WTC11 (cell line): ENCODE measurements at regions not wholly inside any gene's neighbourhood (a gene's known extent, or its start where the extent isn't known, plus 50 kb on each side); places are given as distances from the start of the nearest gene placed in this dataset.
"Not testable (repeated sequence)": the region's sequence is repeated elsewhere in the genome, so short reads cannot be mapped to it uniquely, and the experiment has no call there.

Source experiments
- ATAC-seq: fragments of 200-7000 bp; cut with Tn5 transposase; 2 replicates; pipeline ENCODE4 v1.10.0; 2021; ENCODE audit warnings: mild to moderate bottlenecking, moderate library complexity
- CTCF ChIA-PET: fragments of 300-600 bp; sonication (Branson Sonifier 250); formaldehyde crosslinking; loops from one replicate; lab custom pipeline; 2021; ENCODE audit warnings: antibody characterized with exemption; lab: Charles Lee
- POLR2A ChIA-PET: fragments of 350-600 bp; sonication (Branson Sonifier 250); formaldehyde crosslinking; loops from one replicate; lab custom pipeline; 2021; ENCODE audit warnings: antibody characterized with exemption; lab: Charles Lee
- DNase-seq: peaks from one replicate; pipeline ENCODE4 v3.0.0; 2021; ENCODE audit warnings: low spot score
- H3K27ac Mint-ChIP-seq: 2 replicates; pipeline ENCODE4 v1.8.0; 2021; ENCODE audit warnings: mixed read lengths
- H3K27me3 Mint-ChIP-seq: 2 replicates; pipeline ENCODE4 v1.8.0; 2021; ENCODE audit warnings: low read depth, mild to moderate bottlenecking, moderate library complexity, mixed read lengths
- H3K36me3 Mint-ChIP-seq: 2 replicates; pipeline ENCODE4 v1.8.0; 2021; ENCODE audit warnings: mixed read lengths
- H3K4me1 Mint-ChIP-seq: 2 replicates; pipeline ENCODE4 v1.8.0; 2022; ENCODE audit warnings: mixed read lengths
- H3K4me3 Mint-ChIP-seq: 2 replicates; pipeline ENCODE4 v1.8.0; 2021; ENCODE audit warnings: mild to moderate bottlenecking, moderate library complexity, mixed read lengths
- H3K9me3 Mint-ChIP-seq: 2 replicates; pipeline ENCODE4 v1.8.0; 2021; ENCODE audit warnings: mixed read lengths
- CREM ChIP-seq: sonication (generic); formaldehyde crosslinking; IDR thresholded peaks from 2 replicates; pipeline ENCODE4 v1.8.1; 2022; ENCODE audit warnings: mild to moderate bottlenecking, missing genetic modification reagents, moderate library complexity
- EMX1 ChIP-seq: fragments of 250-450 bp; sonication (Bioruptor Pico); IDR thresholded peaks from 2 replicates; pipeline ENCODE4 v1.8.0; 2021; ENCODE audit warnings: mild to moderate bottlenecking
- ESRRA ChIP-seq: sonication (generic); formaldehyde crosslinking; IDR thresholded peaks from 2 replicates; pipeline ENCODE4 v1.8.1; 2022; ENCODE audit warnings: mild to moderate bottlenecking, missing genetic modification reagents, borderline replicate concordance
- GRHL2 ChIP-seq: fragments of 250-450 bp; sonication (Bioruptor Pico); IDR thresholded peaks from 2 replicates; pipeline ENCODE4 v1.8.0; 2022; ENCODE audit warnings: mild to moderate bottlenecking, moderate library complexity; ENCODE audit not compliant: insufficient replicate concordance, severe bottlenecking
- GTF2I ChIP-seq: fragments of 250-450 bp; sonication (Bioruptor Pico); conservative IDR thresholded peaks from 2 replicates; pipeline ENCODE4 v1.4.0; 2021; ENCODE audit warnings: mild to moderate bottlenecking
- JUN ChIP-seq: sonication (generic); formaldehyde crosslinking; IDR thresholded peaks from 2 replicates; pipeline ENCODE4 v1.8.0; 2023; ENCODE audit warnings: mild to moderate bottlenecking, missing genetic modification reagents
- NR3C1 ChIP-seq: sonication (generic); formaldehyde crosslinking; conservative IDR thresholded peaks from 2 replicates; pipeline ENCODE4 v1.8.1; 2023; ENCODE audit warnings: low read depth, mild to moderate bottlenecking, missing genetic modification reagents
- OVOL2 ChIP-seq: fragments of 250-450 bp; sonication (Bioruptor Pico); IDR thresholded peaks from 2 replicates; pipeline ENCODE4 v1.9.0; 2021; ENCODE audit warnings: mild to moderate bottlenecking, borderline replicate concordance
- RORB ChIP-seq: fragments of 250-450 bp; sonication (Bioruptor Pico); IDR thresholded peaks from 2 replicates; pipeline ENCODE4 v1.9.0; 2021; ENCODE audit warnings: mild to moderate bottlenecking
- TEAD1 ChIP-seq: sonication (generic); formaldehyde crosslinking; IDR thresholded peaks from 2 replicates; pipeline ENCODE4 v1.8.0; 2022; ENCODE audit warnings: mild to moderate bottlenecking, missing genetic modification reagents
- ZBTB21 ChIP-seq: sonication (generic); formaldehyde crosslinking; IDR thresholded peaks from 2 replicates; pipeline ENCODE4 v1.8.1; 2023; ENCODE audit warnings: mild to moderate bottlenecking, missing genetic modification reagents, borderline replicate concordance
- ZNF121 ChIP-seq: sonication (generic); formaldehyde crosslinking; IDR thresholded peaks from 2 replicates; pipeline ENCODE4 v1.8.0; 2023; ENCODE audit warnings: missing genetic modification reagents
- ZNF263 ChIP-seq: sonication (generic); formaldehyde crosslinking; IDR thresholded peaks from 2 replicates; pipeline ENCODE4 v1.8.1; 2022; ENCODE audit warnings: low read depth, mild to moderate bottlenecking, moderate library complexity, missing genetic modification reagents
- ZNF416 ChIP-seq: fragments of 250-450 bp; sonication (Bioruptor Pico); IDR thresholded peaks from 2 replicates; pipeline ENCODE4 v1.9.0; 2021; ENCODE audit warnings: mild to moderate bottlenecking, inconsistent platforms
- TF ChIP-seq, protein P1 (sequence below): sonication (generic); formaldehyde crosslinking; IDR thresholded peaks from 2 replicates; pipeline ENCODE4 v1.8.0; 2022; ENCODE audit warnings: mild to moderate bottlenecking, missing genetic modification reagents
- TF ChIP-seq, protein P2 (sequence below): sonication (generic); formaldehyde crosslinking; IDR thresholded peaks from 2 replicates; pipeline ENCODE4 v1.8.1; 2023; ENCODE audit warnings: mild to moderate bottlenecking, missing genetic modification reagents

DNA sequence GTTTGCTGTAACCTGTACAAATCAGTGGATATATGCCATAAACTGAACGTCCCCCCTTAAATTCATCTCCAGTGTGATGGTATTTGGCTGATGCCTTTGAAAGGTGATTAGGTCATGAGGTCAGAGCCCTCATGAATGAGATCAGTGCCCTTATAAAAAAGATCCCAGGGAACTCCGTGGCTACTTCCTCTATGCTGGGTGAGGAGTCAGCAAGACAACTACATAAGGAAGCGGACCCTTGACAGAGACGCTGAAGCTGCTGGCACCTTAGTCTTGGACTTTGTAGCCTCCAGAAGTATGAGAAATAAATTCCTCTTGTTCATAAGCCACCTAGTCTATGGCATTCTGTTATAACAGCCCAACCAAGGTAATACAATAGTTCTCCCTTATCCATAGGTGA, 215.1 kb upstream of the ZNF608 start:
- ChIA-PET CTCF (no interaction called here), POLR2A (no interaction called here)
- peaks cover 3% of the 10 kb centered on the region; the same call in 1 of the 2 replicates for H3K9me3 Mint-ChIP-seq
- no peaks in the 10 kb centered on the region for H3K27me3 Mint-ChIP-seq
- no peak overlapping the region for H3K4me3 Mint-ChIP-seq
- peaks cover 22% of the 10 kb centered on the region for H3K4me1 Mint-ChIP-seq
- ATAC-seq (no peak), DNase-seq (no peak)
- no peak overlapping the region for H3K27ac Mint-ChIP-seq
- H3K36me3 Mint-ChIP-seq = no peaks in the 10 kb centered on the region
- TF ChIP-seq, protein P1, sequence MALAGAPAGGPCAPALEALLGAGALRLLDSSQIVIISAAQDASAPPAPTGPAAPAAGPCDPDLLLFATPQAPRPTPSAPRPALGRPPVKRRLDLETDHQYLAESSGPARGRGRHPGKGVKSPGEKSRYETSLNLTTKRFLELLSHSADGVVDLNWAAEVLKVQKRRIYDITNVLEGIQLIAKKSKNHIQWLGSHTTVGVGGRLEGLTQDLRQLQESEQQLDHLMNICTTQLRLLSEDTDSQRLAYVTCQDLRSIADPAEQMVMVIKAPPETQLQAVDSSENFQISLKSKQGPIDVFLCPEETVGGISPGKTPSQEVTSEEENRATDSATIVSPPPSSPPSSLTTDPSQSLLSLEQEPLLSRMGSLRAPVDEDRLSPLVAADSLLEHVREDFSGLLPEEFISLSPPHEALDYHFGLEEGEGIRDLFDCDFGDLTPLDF (CRISPR knock-in tag) = no peak
- TF ChIP-seq GRHL2 (CRISPR knock-in tag) (no peak), GTF2I (CRISPR knock-in tag) (no peak), ZNF121 (CRISPR knock-in tag) (no peak), JUN (no peak), ESRRA (CRISPR knock-in tag) (no peak)

DNA sequence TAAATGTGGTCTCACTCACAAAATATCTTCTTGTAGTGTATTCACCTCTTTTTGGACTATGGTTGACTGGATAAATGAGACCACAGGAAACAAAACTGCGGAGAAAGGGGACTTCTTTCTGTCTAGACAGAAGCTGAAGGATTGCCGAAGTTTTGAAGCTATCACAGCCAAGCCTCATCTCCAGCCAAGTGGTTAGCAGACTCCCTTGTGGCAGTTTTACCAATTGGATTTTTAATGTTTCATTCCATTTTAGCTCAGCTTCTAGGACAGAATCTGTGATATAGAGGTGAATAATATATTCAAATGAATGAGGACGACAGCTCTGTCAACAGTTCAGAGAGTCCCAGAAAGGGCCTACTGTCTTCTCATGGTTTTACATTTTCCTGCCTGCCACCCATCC, 215.7 kb upstream of the ZNF608 start:
- ChIA-PET POLR2A (no interaction called here), CTCF (interaction anchor here (1.2 kb wide), 1 partner anchor 213 kb away, joined by 3 read pairs; no protein-coding TSS in a partner anchor)
- H3K4me1 Mint-ChIP-seq = peaks cover 22% of the 10 kb centered on the region
- no peak for DNase-seq
- no peak overlapping the region for H3K27ac Mint-ChIP-seq
- no peak for TF ChIP-seq ZNF121 (CRISPR knock-in tag)
- TF ChIP-seq, protein P2, sequence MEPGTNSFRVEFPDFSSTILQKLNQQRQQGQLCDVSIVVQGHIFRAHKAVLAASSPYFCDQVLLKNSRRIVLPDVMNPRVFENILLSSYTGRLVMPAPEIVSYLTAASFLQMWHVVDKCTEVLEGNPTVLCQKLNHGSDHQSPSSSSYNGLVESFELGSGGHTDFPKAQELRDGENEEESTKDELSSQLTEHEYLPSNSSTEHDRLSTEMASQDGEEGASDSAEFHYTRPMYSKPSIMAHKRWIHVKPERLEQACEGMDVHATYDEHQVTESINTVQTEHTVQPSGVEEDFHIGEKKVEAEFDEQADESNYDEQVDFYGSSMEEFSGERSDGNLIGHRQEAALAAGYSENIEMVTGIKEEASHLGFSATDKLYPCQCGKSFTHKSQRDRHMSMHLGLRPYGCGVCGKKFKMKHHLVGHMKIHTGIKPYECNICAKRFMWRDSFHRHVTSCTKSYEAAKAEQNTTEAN (CRISPR knock-in tag) = no peak
- no peak for TF ChIP-seq ZNF263
- TF ChIP-seq ZBTB21 (CRISPR knock-in tag) = no peak
- ATAC-seq = no peak
- peaks cover 3% of the 10 kb centered on the region; the same call in 1 of the 2 replicates for H3K9me3 Mint-ChIP-seq
- no peaks in the 10 kb centered on the region for H3K27me3 Mint-ChIP-seq
- H3K4me3 Mint-ChIP-seq = no peak overlapping the region
- H3K36me3 Mint-ChIP-seq = no peaks in the 10 kb centered on the region

DNA sequence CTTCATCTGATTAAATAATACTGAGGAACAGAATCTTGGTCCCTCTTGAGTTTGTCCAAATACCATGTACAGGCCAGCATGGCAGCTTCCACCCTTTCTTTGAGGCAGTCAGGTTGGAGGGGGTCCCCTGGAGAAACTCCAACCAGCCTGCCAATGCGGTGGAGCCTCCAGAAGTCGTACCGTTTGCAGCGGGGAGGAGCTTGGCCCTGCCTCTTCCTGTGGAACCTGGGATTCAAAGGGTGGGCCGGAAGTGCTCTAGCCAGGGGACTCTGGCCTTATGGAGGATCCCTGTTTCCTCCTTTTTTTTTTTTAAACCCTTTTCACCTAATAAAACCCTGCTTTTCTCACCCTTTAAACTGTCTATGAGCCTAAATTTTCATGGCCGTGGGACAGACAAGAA, 216.3 kb upstream of the ZNF608 start:
- no peak for TF ChIP-seq ZNF416
- TF ChIP-seq TEAD1 (CRISPR knock-in tag) = no peak
- TF ChIP-seq CREM = no peak
- TF ChIP-seq EMX1 = no peak
- TF ChIP-seq RORB (CRISPR knock-in tag) = no peak
- POLR2A ChIA-PET = interaction anchor here (1.2 kb wide), 1 partner anchor 42 kb away, joined by 3 read pairs; no protein-coding TSS in a partner anchor
- no peaks in the 10 kb centered on the region for H3K36me3 Mint-ChIP-seq
- H3K4me1 Mint-ChIP-seq = peaks cover 22% of the 10 kb centered on the region
- no peak overlapping the region for H3K27ac Mint-ChIP-seq
- DNase-seq (peak; percentile 17), ATAC-seq (peak; percentile 76)
- no peaks in the 10 kb centered on the region for H3K27me3 Mint-ChIP-seq
- CTCF ChIA-PET = interaction anchor here (1.2 kb wide), 1 partner anchor 214 kb away, joined by 3 read pairs; no protein-coding TSS in a partner anchor
- peaks cover 3% of the 10 kb centered on the region; the same call in 1 of the 2 replicates for H3K9me3 Mint-ChIP-seq
- H3K4me3 Mint-ChIP-seq = no peak overlapping the region

DNA sequence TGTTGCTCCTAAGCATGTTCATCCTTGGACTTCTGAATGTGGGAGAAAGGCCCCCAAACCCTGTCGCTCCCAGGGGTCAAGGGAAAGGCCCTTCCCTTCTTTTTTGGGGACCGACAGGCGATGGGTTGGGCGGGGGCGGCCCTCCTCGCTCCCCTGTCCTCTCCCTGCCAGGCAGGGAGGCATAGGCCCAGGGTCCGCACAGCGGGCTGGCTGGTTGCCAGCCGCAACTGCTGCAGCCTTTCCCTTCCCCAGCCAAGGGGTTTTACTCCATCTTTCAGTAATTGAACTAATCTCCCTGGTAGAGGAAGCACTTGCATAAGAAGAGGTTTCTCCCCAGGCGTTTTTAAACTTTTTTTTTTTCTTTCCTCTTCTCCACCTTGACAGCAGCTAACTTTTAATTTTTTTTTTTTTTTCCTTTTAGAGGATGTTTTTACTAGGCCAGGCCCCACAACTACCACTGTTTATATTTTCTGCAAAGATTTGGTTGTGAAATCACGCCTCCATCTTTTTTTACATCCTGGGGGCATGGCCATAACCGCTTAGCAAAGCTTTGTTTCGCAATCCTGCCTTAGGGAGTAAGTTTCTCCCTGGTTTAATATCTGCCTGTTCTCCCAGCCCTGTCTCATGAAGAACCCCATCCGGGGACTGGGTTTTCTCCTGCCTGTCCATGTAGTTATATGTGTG, 216.9 kb upstream of the ZNF608 start:
- H3K27me3 Mint-ChIP-seq = no peaks in the 10 kb centered on the region
- H3K4me3 Mint-ChIP-seq = peak overlapping the region; percentile 4; the same call in 1 of the 2 replicates
- POLR2A ChIA-PET = interaction anchor here (0.7 to 1.2 kb wide), 3 partner anchors 43 to 1061 kb away, joined by 3 to 7 read pairs (median 5); no protein-coding TSS in a partner anchor
- peak; percentile 86 for ATAC-seq
- TF ChIP-seq OVOL2 (CRISPR knock-in tag) (no peak), NR3C1 (CRISPR knock-in tag) (0 out of 2 replicates have a peak, but pooled peaks have one; percentile 44)
- TF ChIP-seq, all 79 proteins: peak for 1
- Mint-ChIP-seq H3K9me3 (peaks cover 3% of the 10 kb centered on the region; the same call in 1 of the 2 replicates), H3K36me3 (no peaks in the 10 kb centered on the region), H3K27ac (peak overlapping the region; percentile 52), H3K4me1 (peaks cover 22% of the 10 kb centered on the region)
- CTCF ChIA-PET = interaction anchor here (1.2 kb wide), 1 partner anchor 215 kb away, joined by 3 read pairs; no protein-coding TSS in a partner anchor
- peak; percentile 31 for DNase-seq

DNA sequence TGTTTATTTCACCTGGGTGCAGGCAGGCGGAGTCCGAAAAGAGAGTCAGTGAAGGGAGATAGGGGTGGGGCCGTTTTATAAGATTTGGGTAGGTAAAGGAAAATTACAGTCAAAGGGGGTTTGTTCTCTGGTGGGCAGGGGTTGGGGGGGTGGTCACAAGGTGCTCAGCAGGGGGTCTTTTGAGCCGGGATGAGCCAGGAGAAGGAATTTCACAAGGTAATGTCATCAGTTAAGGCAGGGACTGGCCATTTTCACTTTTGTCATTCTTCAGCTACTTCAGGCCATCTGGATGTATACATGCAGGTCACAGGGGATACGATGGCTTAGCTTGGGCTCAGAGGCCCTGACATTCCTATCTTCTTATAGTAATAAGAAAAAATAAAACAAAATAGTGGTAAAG, 220.3 kb upstream of the ZNF608 start:
- not testable (repeated sequence) for H3K27me3 Mint-ChIP-seq

DNA sequence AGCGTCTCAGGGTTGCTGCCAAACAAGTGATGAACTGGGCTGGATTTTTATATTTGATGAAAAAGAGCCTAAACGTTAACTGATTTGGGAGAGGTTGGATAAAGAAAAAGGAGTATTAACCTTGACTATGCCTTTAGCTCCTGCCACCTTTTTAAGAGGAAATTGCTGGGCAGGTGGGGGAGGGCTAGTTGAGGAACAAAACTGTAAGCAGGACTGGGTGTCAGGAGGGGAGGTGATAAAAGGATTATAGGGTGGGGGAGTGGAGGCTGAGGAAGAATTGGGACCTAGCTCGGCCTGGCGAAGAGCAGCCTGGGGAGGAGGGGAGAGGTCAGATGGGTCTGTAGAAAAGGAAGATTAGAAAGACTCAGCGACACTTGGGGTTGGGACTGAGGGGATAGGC, 223.9 kb upstream of the ZNF608 start:
- CTCF ChIA-PET, ATAC-seq, H3K27ac Mint-ChIP-seq, H3K4me3 Mint-ChIP-seq, POLR2A ChIA-PET, DNase-seq: not testable (repeated sequence)
- Mint-ChIP-seq H3K36me3 (peaks cover 20% of the 10 kb centered on the region), H3K9me3 (peaks cover 17% of the 10 kb centered on the region), H3K4me1 (peaks cover 30% of the 10 kb centered on the region), H3K27me3 (peaks cover 13% of the 10 kb centered on the region)

More for the DNA sequence above, 220.3 kb upstream of the ZNF608 start:
- Mint-ChIP-seq H3K9me3 (peaks cover 11% of the 10 kb centered on the region), H3K36me3 (peaks cover 11% of the 10 kb centered on the region), H3K4me1 (peaks cover 27% of the 10 kb centered on the region)
- H3K27ac Mint-ChIP-seq, CTCF ChIA-PET, DNase-seq, ATAC-seq, H3K4me3 Mint-ChIP-seq, POLR2A ChIA-PET: not testable (repeated sequence)
